HG03571 (cell line): ENCODE measurements at regions not wholly inside any gene's neighbourhood (a gene's known extent, or its start where the extent isn't known, plus 50 kb on each side); places are given as distances from the start of the nearest gene placed in this dataset.

ENCODE experiments used
- ATAC-seq: cut with Tn5 transposase; IDR thresholded peaks from one replicate; pipeline ENCODE4 v1.9.1; 2021; ENCODE audit not compliant: unreplicated experiment

DNA sequence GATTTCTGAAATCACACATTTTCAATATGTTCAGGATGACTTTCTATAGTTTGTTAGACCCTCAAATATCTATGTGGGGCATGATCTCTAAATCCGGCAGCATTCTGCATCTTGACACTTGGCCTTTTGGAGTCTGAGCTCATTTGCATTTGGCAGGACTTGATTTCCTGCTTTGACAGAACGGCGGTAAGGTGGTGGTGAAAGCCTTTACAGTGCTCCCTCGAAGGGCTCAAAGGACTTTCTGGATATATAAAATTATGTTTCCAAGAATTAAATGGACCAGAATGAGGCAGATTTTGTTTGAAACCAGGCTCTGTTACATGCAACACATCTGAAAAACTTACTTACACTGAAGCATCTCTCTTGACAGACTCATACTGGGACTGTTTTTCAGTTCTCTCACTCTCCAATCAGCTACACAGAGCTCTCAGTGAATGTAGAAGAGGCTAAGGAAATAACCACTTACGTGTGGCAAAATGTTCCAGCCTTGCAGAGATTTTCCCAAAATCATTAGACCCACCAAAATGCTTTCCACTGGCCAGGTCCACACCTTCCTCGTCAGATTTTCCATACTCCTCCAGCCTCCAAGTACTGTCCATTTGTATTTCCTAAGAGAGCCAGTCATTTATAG is 207.2 kb downstream of the SPRY2 start:
- no peak for ATAC-seq

DNA sequence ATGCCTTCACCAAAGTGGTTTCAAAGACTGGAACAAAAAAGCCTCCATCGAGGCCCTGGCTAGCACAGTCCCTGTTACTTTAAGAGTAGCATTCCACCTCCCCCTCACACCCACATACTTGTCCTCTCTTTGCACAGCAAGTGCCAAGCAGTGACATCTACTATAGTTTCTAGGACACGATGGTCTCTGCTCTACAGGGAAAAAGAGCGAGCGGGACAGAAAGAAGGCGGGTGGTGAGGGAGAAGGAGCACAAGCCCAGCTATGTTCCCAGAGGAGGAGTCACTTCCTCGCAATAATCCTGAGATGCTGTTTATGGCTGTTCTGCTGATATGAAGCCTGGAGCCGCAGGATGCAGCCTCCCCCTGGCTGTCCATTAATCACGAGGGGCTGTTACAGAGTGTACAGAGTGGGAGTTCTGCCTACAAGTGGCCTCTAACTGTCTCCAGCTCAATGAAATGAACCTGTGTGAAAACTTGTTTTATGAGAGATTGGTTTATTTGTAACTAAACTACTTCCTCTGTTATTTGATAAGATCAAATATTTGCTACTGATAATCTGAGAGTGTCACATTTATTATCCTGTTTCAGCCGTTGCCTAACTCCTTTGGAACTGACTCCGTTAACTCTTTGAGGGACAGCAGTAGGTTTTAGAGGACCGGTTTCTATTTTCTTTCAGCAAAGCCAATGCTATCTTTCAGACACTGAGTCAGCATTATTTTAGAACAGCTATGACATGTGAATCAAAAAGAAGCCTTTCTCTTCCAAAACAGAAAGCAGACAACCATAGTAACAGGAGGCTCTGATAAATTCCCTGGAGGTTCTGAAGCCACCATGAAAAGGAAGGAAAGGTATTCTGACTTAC is 208.0 kb downstream of the SPRY2 start:
- no peak for ATAC-seq

DNA sequence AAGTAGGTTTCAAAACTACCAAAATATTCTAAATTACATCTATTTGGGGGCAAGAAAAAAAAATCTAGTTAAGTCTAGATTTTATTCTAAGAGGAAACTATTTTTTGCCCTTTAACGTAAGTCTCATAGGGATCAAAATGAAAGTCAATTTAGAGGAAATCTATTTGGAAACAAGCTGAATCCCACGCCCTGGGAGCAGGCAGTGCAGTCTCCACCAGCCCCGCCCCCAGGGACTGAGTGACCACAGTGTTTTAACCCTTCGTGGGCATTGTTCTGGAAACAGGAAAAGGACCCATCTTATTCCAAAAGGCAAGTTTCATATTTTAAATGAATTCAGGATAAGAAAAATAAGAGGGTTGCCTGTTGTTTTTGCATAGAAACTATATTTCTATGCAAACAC is 209.7 kb downstream of the SPRY2 start:
- ATAC-seq: no peak

DNA sequence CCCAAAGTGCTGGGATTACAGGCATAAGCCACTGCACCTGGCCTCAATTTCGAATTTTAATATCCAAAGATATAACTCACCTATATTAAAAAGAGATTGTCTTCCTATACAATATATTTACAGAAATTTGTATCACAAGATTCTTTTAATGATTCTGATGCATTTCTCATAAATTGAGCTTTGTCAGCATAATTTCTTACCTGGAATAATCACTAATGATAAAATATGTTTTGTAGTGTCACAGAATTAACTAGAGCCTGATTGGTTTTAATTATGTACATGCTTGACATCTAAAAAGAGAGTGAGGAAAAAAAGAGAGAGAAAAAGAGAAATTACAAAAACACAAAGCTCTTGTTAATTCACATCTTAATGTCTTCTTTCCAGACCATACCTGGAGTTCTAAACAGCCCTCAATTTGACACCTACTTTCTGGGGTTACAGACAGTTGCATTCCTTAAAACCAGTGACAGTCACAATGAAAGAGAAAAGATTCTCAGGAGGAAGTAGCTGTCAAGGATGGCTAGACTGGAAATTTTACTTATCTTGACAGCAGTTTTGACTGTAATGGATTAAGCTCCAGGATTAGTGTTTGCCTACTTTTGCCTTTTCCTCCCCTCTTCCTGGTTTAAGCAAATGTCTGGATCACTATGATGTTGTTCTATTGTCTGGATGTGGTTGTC is 214.4 kb downstream of the SPRY2 start:
- no peak for ATAC-seq

DNA sequence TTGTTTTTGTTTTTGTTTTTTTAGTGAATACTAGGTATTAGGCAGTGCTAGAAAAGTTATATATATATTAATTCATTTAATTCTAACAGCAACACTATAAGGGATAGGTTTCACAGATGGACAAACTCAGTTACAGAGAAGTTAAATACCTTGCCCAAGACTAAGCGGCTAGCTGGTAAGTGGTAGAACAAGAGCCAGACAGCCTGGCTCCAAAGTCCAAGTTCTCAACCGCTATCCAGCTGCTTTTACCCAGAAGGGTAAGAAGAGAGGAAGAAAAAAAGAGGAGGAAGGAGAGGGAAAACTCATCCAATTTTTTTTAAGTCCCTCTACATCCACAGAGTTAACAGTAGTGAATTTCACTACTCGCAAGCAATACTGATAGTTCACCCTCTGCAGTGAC is 217.0 kb downstream of the SPRY2 start:
- no peak for ATAC-seq

DNA sequence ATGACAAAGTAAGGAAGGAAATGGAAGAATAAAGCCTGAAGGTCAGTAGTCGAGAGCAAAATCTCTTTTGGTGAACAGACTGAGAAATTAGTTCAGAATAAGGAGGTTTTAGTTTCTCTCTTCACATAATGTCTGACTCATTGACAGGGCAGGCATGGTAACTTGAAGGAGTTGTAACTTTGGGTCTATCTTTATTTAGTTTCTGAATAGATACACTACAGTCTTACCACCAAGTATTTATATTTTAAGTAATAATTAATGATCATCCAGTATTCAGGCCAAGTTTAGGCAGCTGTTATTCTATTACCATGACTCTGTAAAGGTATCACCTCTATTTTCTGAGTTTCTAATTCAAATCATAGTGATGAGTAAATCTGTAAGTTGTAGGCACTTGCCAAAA is 219.9 kb downstream of the SPRY2 start:
- ATAC-seq: peak; percentile 68

DNA sequence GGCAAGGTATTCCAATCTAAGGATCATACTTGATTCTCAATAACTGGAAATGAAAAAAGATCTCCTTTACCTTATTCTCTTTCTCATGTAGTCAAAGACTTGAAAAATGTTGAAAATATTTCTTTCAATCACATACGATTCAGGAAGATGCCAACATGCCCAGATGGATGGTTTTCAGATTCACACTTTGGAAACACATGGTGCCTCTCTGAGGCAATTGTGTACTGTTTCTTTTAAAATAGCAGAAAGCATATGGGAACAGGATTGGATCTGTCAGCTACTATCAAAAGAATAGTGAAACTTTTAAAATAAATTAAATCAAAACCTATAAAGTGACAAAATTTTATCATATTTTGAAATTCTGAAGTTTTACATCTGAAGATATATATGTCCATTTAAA is 222.4 kb downstream of the SPRY2 start:
- ATAC-seq: no peak

DNA sequence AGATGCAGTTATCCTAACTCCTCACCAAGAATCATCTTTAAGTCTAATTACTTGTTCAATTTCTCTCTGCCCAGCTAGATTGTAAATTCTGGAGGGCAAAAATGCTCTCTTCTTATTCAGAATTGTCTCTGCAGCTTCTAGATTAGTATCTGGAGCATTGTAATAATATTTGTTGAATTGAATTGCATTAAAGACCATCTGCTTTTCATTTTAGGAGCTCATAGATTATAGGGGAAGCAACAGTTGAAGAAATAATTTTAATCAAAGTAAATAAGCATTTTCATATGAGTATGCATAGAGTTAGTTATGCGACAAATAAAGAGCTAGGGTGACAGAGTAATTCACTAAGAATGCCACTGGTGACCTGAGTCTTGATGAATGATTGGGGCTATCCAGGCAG is 222.8 kb downstream of the SPRY2 start:
- no peak for ATAC-seq

DNA sequence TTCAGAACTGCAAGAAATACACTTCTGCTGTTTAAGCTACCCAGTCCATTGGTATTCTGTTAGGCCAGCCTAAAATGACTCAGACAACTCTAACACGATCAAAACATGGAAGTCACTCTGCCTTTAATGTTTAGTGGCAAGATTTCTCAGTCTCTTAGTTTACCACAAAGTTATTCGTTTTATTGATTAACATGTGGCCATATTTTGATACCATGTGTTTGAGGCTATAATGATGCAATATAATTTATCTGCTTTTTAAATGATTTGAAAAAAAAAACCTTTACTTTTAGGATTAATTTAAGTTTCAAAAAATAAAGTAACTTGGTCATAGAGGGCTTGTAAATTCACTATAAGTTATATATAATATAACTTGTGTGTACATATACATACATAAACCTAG is 223.4 kb downstream of the SPRY2 start:
- ATAC-seq: no peak

DNA sequence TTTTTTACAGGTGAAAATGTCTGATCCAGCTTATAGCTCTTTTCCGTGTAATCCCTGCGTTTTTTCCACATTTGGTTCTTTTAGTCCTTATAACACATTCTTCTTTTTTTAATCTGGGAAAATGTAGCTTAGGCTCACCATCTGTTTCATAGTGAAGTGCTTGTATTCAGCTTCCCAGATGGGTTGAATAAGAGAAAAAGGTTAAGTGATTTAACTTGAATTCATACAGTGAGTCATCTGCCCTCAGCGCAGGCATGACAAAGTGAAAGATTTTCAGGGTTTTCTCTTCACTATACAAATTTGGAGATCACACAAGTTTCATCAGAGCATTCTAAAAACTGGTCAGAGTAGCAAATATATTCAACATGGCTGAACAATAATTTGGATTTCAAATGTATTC is 224.8 kb downstream of the SPRY2 start:
- ATAC-seq: no peak

DNA sequence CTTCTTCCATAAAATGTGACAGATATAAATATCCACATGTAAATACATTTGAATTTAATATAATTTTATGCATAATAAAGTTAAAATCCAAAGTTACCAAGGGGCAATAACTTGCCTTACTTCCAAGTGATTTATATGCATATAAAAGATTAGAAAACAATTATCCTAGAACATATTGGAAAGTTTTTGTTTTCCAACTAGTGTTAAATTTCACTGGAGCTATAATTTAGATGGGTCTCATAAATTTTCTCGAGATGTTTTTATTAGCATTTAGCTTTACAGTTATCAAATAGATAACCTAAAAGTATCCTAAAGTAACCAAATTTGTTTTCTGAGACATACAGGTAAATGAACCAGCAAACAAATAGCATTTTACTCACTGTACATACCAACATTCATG is 225.3 kb downstream of the SPRY2 start:
- ATAC-seq: no peak

DNA sequence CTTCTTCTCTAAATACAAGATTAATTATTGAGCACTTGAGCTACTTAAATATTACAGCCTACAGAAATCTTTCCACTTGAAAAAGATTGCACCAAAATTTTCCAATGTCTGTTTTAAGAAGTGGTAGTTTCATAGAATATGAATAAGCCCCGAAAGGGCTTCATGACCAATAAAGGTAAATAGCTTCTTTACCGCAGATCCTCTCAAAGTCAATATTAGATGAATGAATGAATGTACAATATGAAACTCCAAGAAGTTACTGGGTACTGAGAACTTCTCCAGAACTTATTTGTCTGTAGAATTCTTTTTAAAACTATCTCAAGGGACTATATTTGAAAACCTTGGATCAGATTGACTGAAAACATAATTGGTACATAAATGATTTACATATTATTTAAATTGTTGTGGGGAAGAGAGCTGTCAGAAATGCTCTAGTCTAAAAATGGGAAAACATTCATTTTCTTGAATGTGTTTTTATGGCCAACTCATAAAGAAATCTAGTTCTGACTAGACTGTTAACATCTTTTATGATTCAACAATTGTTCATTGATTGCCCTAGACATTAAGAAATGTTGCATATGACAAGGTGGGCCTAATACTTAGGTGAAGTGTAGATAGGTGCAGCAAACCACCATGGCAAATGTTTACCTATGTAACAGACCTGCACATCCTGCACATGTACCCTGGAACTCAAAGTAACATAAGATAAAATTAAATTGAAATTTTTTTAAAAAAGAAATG is 227.0 kb downstream of the SPRY2 start:
- no peak for ATAC-seq

DNA sequence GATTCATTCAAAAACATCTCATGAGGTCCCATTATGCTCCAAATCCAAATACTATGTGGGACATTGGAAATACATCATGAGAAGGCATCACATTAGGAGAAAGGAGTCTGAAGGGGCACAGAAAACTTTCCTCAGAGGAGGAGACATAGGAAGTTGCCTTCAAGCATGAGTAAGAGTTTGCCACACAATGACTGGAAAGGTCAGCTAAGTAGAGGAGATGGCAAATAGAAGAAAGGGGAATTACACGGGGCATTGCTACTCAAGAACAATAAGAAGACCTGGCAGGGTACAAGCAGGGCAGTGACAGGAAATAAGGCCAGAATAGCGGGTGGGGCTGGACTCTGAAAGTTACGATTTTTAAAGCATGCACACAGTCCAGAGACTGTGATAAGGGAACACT is 231.6 kb downstream of the SPRY2 start:
- no peak for ATAC-seq

DNA sequence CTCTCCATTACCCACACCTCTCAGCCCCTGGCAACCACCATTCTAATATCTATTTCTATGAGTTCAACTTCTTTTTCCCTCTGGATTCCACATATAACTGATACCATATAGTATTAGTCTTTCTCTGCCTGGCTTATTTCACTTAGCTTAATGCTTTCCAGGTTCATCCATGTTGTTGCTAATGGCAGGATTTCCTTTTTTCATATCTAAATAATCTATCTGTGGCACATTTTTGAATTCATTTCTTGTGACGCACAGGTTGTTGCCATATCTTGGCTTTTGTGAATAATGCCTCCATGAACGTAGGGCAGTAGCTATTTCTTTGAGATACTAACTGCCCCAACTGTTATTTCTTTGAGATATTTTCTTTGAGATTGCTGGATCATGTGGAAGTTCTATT is 235.6 kb downstream of the SPRY2 start:
- no peak for ATAC-seq

DNA sequence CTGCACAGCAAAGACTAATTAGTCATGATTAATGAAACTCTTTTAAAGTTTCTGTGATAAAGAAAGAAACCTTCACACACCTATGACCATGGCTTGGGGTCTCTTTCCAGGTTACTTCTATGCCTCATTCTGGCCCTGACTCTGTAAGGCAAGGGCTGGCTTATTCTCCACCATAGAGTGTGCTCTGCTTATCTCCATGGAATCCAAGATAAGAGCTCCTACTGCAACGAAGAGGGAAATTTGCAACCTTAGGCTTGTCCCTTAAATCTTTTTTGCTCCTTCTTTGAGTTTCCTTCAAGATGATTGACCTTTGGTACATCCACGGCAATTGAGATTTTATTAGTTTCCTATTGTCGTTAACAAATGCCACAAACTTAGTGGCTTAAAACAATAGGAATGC is 239.9 kb downstream of the SPRY2 start:
- ATAC-seq: no peak

DNA sequence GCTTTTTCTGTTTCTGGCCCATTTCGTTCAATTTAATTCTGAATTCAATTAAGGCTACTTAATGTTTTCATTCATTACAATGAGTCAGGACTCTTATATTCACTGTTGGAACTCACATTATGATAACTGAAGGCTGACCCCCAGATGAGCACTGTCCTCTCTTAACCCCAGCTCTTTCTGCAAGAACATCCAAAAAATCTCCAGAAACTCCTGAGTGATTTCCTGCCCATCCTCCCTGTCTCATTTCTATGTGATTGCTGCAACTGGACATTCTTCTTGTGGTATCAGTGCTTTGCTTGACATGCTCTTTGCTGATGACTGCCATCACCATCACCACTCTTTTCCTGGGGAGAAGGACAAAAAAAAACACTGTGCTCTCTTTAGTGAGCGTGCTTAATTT is 240.3 kb downstream of the SPRY2 start:
- no peak for ATAC-seq

DNA sequence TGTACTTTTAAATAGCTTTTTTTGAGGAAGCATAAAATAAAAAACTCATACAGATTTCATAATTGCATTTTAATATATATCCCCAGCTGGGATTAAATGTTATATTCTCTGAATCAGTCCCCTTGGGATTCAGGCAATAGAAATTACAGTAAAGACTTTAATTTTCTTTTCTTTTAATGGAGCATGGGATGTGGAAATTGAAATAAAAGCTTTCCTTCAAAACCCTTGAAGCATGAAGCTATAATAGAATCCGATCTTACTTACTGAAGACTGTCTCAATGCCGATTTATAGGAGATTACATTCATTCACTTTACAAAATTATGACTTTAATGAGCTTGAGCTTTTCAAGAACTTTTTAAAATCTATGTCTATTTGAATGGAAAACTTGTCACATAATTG is 243.4 kb downstream of the SPRY2 start:
- no peak for ATAC-seq

DNA sequence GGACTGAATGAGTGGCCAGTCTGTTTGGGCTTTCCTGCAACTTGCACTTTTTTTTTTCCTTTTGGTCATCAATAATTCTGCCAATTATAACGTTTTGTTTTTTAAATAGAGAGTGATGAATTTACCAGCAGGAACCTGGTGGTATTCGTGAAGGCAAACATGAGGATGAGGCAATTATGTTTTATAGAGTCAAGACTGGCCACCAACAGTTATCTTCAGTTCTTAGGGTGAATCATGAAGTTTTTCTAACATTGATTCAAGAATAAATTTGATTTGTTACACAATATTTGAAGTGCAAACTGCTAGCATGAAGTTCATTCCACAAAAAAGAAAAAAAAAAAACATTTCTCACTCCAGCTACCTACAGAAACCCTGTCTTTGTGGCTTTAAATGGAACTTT is 244.5 kb downstream of the SPRY2 start:
- ATAC-seq: no peak

DNA sequence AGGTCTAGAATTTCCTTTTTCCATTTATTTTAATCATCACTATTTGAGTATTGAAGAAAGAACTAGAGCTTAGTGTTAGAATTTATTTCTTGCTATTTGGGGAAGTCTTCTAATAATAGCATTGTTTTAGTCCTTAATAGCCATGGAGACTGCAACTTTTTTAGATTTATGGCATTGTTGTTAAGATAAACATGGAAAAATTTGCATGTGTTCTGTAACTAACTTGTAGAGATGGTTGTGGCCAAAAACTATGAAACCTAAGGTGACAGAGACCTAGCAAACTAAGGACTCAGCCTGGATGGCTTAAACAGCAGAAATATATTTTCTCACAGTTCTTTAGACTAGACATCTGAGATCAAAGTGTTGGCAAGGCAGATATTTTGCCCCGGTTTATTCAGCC is 246.4 kb downstream of the SPRY2 start:
- ATAC-seq: no peak

DNA sequence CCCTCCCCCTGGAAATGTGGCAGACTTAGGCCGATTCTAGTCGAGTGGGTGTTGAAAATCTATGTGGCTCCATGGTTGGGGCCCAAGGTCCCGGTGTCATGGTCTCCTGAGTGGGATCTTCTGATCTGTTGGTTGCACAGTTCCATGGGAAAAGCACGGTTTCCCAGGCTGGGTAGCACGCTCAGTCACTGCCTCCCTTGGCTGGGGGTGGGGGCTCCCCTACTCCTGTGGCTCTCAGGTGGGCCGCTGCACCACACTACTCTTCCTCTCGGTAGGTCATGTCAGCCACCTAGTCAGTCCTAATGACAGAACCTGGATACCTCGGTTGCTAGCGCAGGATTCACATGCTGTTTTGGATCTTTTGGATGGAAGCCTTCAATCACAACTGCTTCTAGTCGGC is 247.0 kb downstream of the SPRY2 start:
- no peak for ATAC-seq

DNA sequence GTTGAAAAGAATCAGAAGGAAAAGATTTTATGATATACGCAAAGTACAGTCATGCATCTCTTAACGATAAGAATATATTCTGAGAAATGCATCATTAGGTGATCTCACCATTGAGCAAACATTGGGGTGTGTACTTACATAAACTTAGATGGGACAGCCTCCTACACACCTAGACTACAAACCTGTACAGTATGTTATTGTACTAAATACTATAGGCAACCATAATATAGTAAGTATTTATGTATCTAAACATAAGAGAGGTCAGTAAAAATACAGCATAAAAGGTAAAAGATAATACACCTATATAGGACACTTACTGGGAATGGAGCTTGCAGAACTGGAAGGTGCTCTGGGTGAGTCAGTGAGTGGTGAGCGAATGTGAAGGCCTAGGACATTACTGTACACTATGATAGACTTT is 254.6 kb downstream of the SPRY2 start:
- no peak for ATAC-seq
